OCI-LY3 (cell line): ENCODE measurements at regions not wholly inside any gene's neighbourhood (a gene's known extent, or its start where the extent isn't known, plus 50 kb on each side); places are given as distances from the start of the nearest gene placed in this dataset.

Experiments
- H2AFZ ChIP-seq: fragments of 200-600, 300-600 bp; shearing (Covaris generic); 2 replicates; pipeline ENCODE4 v1.6.0; 2014; ENCODE audit warnings: antibody characterized with exemption, low read depth, low read length
- H3K27ac ChIP-seq: fragments of 200-600, 300-600 bp; sonication (generic); 2 replicates; pipeline ENCODE4 v1.5.1; 2014; ENCODE audit warnings: mild to moderate bottlenecking, low read length, moderate library complexity, mixed read lengths
- H3K27me3 ChIP-seq: fragments of 200-600, 300-600 bp; sonication (generic); 2 replicates; pipeline ENCODE4 v1.6.1; 2014; ENCODE audit warnings: low read depth, low read length, mixed read lengths
- H3K36me3 ChIP-seq: fragments of 200-600, 300-600 bp; sonication (generic); replicated peaks from 2 replicates; pipeline ENCODE3; 2014; ENCODE audit warnings: low read depth, low read length, mixed read lengths
- H3K4me1 ChIP-seq: fragments of 300-600, 200-600 bp; sonication (generic); 2 replicates; pipeline ENCODE4 v1.6.1; 2014; ENCODE audit warnings: low read length, mixed read lengths
- H3K4me2 ChIP-seq: fragments of 200-600, 300-600 bp; sonication (generic); 2 replicates; pipeline ENCODE4 v1.6.1; 2014; ENCODE audit warnings: low read length, mixed read lengths
- H3K4me3 ChIP-seq: fragments of 300-600, 200-600 bp; sonication (generic); 2 replicates; pipeline ENCODE4 v1.5.1; 2014; ENCODE audit warnings: antibody characterized with exemption, mild to moderate bottlenecking, low read length, moderate library complexity
- H3K79me2 ChIP-seq: fragments of 300-600, 200-600 bp; shearing (Covaris generic); 2 replicates; pipeline ENCODE4 v1.6.1; 2014; ENCODE audit warnings: mild to moderate bottlenecking, low read length, mixed read lengths
- H3K9ac ChIP-seq: fragments of 300-600, 200-600 bp; shearing (Covaris generic); 2 replicates; pipeline ENCODE4 v1.6.0; 2014; ENCODE audit warnings: mild to moderate bottlenecking, low read length, moderate library complexity
- H3K9me3 ChIP-seq: fragments of 200-600, 300-600 bp; shearing (Covaris generic); 2 replicates; pipeline ENCODE4 v1.6.1; 2014; ENCODE audit warnings: low read length, mixed read lengths; ENCODE audit not compliant: insufficient read depth
- H4K20me1 ChIP-seq: fragments of 200-600, 300-600 bp; sonication (generic); 2 replicates; pipeline ENCODE4 v1.6.1; 2016; ENCODE audit warnings: low read length, mixed read lengths; ENCODE audit not compliant: insufficient read depth
- EZH2phosphoT487 ChIP-seq: fragments of 200-600 bp; shearing (Covaris generic); IDR thresholded peaks from 2 replicates; pipeline ENCODE4 v1.6.1; 2018; ENCODE audit warnings: antibody characterized with exemption, mixed run types, low read depth
- TF ChIP-seq, protein P1 (sequence below): fragments of 200-600, 300-600 bp; sonication (generic); IDR thresholded peaks from 2 replicates; pipeline ENCODE4 v1.5.1; 2014; ENCODE audit warnings: antibody characterized with exemption, low read length, low read depth

GRCh38 chr5:85132269-85132668, 747.6 kb upstream of the EDIL3 start:
- Histone ChIP-seq H3K27ac (no peak overlapping the region), H3K4me1 (no peaks in the 10 kb centered on the region), H3K9me3 (no peaks in the 10 kb centered on the region), H3K79me2 (no peaks in the 10 kb centered on the region), H3K9ac (no peak overlapping the region), H4K20me1 (no peaks in the 10 kb centered on the region), H3K27me3 (no peaks in the 10 kb centered on the region), H3K4me3 (no peak overlapping the region), H3K4me2 (no peak overlapping the region), H3K36me3 (no peaks in the 10 kb centered on the region), H2AFZ (no peak overlapping the region)
- TF ChIP-seq, protein P1, sequence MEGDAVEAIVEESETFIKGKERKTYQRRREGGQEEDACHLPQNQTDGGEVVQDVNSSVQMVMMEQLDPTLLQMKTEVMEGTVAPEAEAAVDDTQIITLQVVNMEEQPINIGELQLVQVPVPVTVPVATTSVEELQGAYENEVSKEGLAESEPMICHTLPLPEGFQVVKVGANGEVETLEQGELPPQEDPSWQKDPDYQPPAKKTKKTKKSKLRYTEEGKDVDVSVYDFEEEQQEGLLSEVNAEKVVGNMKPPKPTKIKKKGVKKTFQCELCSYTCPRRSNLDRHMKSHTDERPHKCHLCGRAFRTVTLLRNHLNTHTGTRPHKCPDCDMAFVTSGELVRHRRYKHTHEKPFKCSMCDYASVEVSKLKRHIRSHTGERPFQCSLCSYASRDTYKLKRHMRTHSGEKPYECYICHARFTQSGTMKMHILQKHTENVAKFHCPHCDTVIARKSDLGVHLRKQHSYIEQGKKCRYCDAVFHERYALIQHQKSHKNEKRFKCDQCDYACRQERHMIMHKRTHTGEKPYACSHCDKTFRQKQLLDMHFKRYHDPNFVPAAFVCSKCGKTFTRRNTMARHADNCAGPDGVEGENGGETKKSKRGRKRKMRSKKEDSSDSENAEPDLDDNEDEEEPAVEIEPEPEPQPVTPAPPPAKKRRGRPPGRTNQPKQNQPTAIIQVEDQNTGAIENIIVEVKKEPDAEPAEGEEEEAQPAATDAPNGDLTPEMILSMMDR: no peak
- TF ChIP-seq EZH2phosphoT487: no peak

- Histone ChIP-seq H3K27ac (no peak overlapping the region), H2AFZ (no peak overlapping the region)
Observed at GRCh38 chr5:85140471-85140870, 755.8 kb upstream of the EDIL3 start.

GRCh38 chr5:85143138-85143537, 758.5 kb upstream of the EDIL3 start:
- Histone ChIP-seq H3K4me2 (no peak overlapping the region), H3K4me3 (no peak overlapping the region), H3K79me2 (no peaks in the 10 kb centered on the region), H3K36me3 (no peaks in the 10 kb centered on the region), H3K9me3 (no peaks in the 10 kb centered on the region), H4K20me1 (no peaks in the 10 kb centered on the region), H3K4me1 (no peaks in the 10 kb centered on the region), H2AFZ (no peak overlapping the region), H3K27me3 (no peaks in the 10 kb centered on the region), H3K27ac (no peak overlapping the region), H3K9ac (no peak overlapping the region)
- TF ChIP-seq, protein P1: no peak
- TF ChIP-seq EZH2phosphoT487: no peak

More at GRCh38 chr5:85140471-85140870, 755.8 kb upstream of the EDIL3 start:
- Histone ChIP-seq H3K4me1 (no peaks in the 10 kb centered on the region), H3K4me2 (no peak overlapping the region), H3K36me3 (no peaks in the 10 kb centered on the region), H3K9ac (no peak overlapping the region), H3K4me3 (no peak overlapping the region), H3K9me3 (no peaks in the 10 kb centered on the region), H3K27me3 (no peaks in the 10 kb centered on the region), H3K79me2 (no peaks in the 10 kb centered on the region), H4K20me1 (no peaks in the 10 kb centered on the region)
- TF ChIP-seq, protein P1: no peak
- no peak for TF ChIP-seq EZH2phosphoT487

DNA sequence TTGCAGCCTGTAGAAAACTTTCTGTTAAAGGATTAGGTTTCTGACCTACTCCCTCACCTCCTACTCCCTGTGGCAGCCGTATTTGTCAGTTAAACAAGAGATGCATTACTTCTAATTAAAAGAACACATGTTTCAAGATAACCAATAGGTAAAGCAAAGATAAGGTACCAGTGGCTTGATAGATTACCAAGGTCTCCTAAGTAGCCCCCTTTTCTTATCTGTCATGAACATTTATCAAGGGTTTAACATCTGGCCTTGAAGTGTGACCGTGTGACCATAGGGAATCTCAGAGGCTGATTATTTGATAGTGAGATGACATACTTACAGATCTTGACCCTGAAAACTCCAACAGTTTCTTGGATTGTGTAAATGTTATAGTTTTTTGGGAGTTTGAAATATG, 764.0 kb upstream of the EDIL3 start:
- Histone ChIP-seq H3K4me3 (no peak overlapping the region), H2AFZ (no peak overlapping the region), H3K4me1 (no peaks in the 10 kb centered on the region), H3K79me2 (no peaks in the 10 kb centered on the region), H3K27ac (no peak overlapping the region), H3K9me3 (no peaks in the 10 kb centered on the region), H3K36me3 (no peaks in the 10 kb centered on the region), H3K4me2 (no peak overlapping the region), H4K20me1 (no peaks in the 10 kb centered on the region), H3K9ac (no peak overlapping the region), H3K27me3 (no peaks in the 10 kb centered on the region)
- TF ChIP-seq EZH2phosphoT487: no peak
- TF ChIP-seq, protein P1: no peak
